ENCODE measurements at regions not wholly inside any gene's neighbourhood (a gene's known extent, or its start where the extent isn't known, plus 50 kb on each side); places are given as distances from the start of the nearest gene placed in this dataset.
"Not testable (repeated sequence)": the region's sequence is repeated elsewhere in the genome, so short reads cannot be mapped to it uniquely, and the experiment has no call there.

GRCh38 chr6:170088582-170088955 lies 202.3 kb downstream of the DLL1 start:
- H3K4me2 ChIP-seq (ENCODE audit: insufficient read depth, low read length), result no peak overlapping the region
- no peak overlapping the region for H2AFZ ChIP-seq (ENCODE audit: low read length)
- H3K9me3 ChIP-seq (ENCODE audit: low read depth, low read length), result no peaks in the 10 kb centered on the region
- no peaks in the 10 kb centered on the region for H3K79me2 ChIP-seq (ENCODE audit: insufficient read depth, low read length)
- no peak overlapping the region for H3K4me3 ChIP-seq (ENCODE audit: insufficient read depth, low read length)
- no peak for TF ChIP-seq CTCF (IDR thresholded peaks at IDR 0.05; ENCODE audit: extremely low read depth, low read depth, low read length)
- H3K27me3 ChIP-seq (ENCODE audit: insufficient read depth, low read length), result no peaks in the 10 kb centered on the region
- peak; percentile 50 for DNase-seq (ENCODE audit: insufficient read length, low spot score, missing footprints)
- H3K27ac ChIP-seq (ENCODE audit: low read depth, low read length), result no peak overlapping the region
- H3K36me3 ChIP-seq (ENCODE audit: insufficient read depth, low read length), result no peaks in the 10 kb centered on the region
- H4K20me1 ChIP-seq (ENCODE audit: insufficient read depth, low read length), result no peaks in the 10 kb centered on the region
- H3K4me1 ChIP-seq (ENCODE audit: insufficient read depth, low read length), result peaks cover 7% of the 10 kb centered on the region

- H4K20me1 ChIP-seq (ENCODE audit: insufficient read depth, low read length), result no peaks in the 10 kb centered on the region
- H3K4me1 ChIP-seq (ENCODE audit: insufficient read depth, low read length), result peaks cover 7% of the 10 kb centered on the region
- no peaks in the 10 kb centered on the region for H3K79me2 ChIP-seq (ENCODE audit: insufficient read depth, low read length)
- no peak for TF ChIP-seq CTCF (IDR thresholded peaks at IDR 0.05; ENCODE audit: extremely low read depth, low read depth, low read length)
- H3K9me3 ChIP-seq (ENCODE audit: low read depth, low read length), result no peaks in the 10 kb centered on the region
- H3K36me3 ChIP-seq (ENCODE audit: insufficient read depth, low read length), result no peaks in the 10 kb centered on the region
- no peak overlapping the region for H2AFZ ChIP-seq (ENCODE audit: low read length)
- no peaks in the 10 kb centered on the region for H3K27me3 ChIP-seq (ENCODE audit: insufficient read depth, low read length)
- H3K27ac ChIP-seq (ENCODE audit: low read depth, low read length), result no peak overlapping the region
- DNase-seq (ENCODE audit: insufficient read length, low spot score, missing footprints), result peak; percentile 63
- no peak overlapping the region for H3K4me3 ChIP-seq (ENCODE audit: insufficient read depth, low read length)
- no peak overlapping the region for H3K4me2 ChIP-seq (ENCODE audit: insufficient read depth, low read length)
Observed at GRCh38 chr6:170087941-170088581, 202.8 kb downstream of the DLL1 start.

- H3K4me1 ChIP-seq (ENCODE audit: insufficient read depth, low read length); H4K20me1 ChIP-seq (ENCODE audit: insufficient read depth, low read length); H2AFZ ChIP-seq (ENCODE audit: low read length); H3K4me3 ChIP-seq (ENCODE audit: insufficient read depth, low read length); H3K27ac ChIP-seq (ENCODE audit: low read depth, low read length); H3K4me2 ChIP-seq (ENCODE audit: insufficient read depth, low read length); H3K27me3 ChIP-seq (ENCODE audit: insufficient read depth, low read length); H3K9me3 ChIP-seq (ENCODE audit: low read depth, low read length); H3K36me3 ChIP-seq (ENCODE audit: insufficient read depth, low read length); H3K79me2 ChIP-seq (ENCODE audit: insufficient read depth, low read length): not testable (repeated sequence)
- peak; percentile 15 for DNase-seq (ENCODE audit: insufficient read length, low spot score, missing footprints)
Observed at GRCh38 chr6:170087421-170087780, 203.5 kb downstream of the DLL1 start.

- TF ChIP-seq CTCF (IDR thresholded peaks at IDR 0.05; ENCODE audit: extremely low read depth, low read depth, low read length), result no peak
- Histone ChIP-seq H3K4me2 (ENCODE audit: insufficient read depth, low read length) (no peak overlapping the region), H3K36me3 (ENCODE audit: insufficient read depth, low read length) (no peaks in the 10 kb centered on the region), H4K20me1 (ENCODE audit: insufficient read depth, low read length) (no peaks in the 10 kb centered on the region), H2AFZ (ENCODE audit: low read length) (no peak overlapping the region), H3K4me3 (ENCODE audit: insufficient read depth, low read length) (no peak overlapping the region), H3K79me2 (ENCODE audit: insufficient read depth, low read length) (no peaks in the 10 kb centered on the region), H3K27ac (ENCODE audit: low read depth, low read length) (no peak overlapping the region), H3K4me1 (ENCODE audit: insufficient read depth, low read length) (peaks cover 7% of the 10 kb centered on the region), H3K9me3 (ENCODE audit: low read depth, low read length) (no peaks in the 10 kb centered on the region), H3K27me3 (ENCODE audit: insufficient read depth, low read length) (no peaks in the 10 kb centered on the region)
- DNase-seq (ENCODE audit: insufficient read length, low spot score, missing footprints), result peak; percentile 62
Observed at GRCh38 chr6:170086639-170087420, 204.0 kb downstream of the DLL1 start.

Measured in osteoblast (primary cell).